Brain microvascular endothelial cell (primary cell): ENCODE measurements at regions not wholly inside any gene's neighbourhood (a gene's known extent, or its start where the extent isn't known, plus 50 kb on each side); places are given as distances from the start of the nearest gene placed in this dataset.

ENCODE experiments used
- DNase-seq: peaks from one replicate; pipeline ENCODE4 v3.0.0-alpha.2; 2020
- H3K27ac ChIP-seq: fragments of 250-450 bp; sonication (Bioruptor Pico); 2 replicates; pipeline ENCODE4 v1.5.1; 2020; ENCODE audit warnings: mild to moderate bottlenecking, moderate library complexity
- H3K27me3 ChIP-seq: fragments of 250-450 bp; sonication (Bioruptor Pico); replicated peaks from 2 replicates; pipeline ENCODE4 v1.5.1; 2020; ENCODE audit warnings: mild to moderate bottlenecking
- H3K36me3 ChIP-seq: fragments of 250-450 bp; sonication (Bioruptor Pico); replicated peaks from 2 replicates; pipeline ENCODE4 v1.5.1; 2020; ENCODE audit warnings: mild to moderate bottlenecking
- H3K4me3 ChIP-seq: 2 replicates; pipeline ENCODE4 v1.5.1; 2011; ENCODE audit warnings: low read depth, mild to moderate bottlenecking, control low read depth, low read length, moderate library complexity
- CTCF ChIP-seq: IDR thresholded peaks from 2 replicates; pipeline ENCODE4 v1.5.1; 2011; ENCODE audit warnings: low read depth, mild to moderate bottlenecking, moderate library complexity, low read length, control low read depth, inconsistent platforms; ENCODE audit errors: missing control alignments
- in situ Hi-C: cut with HindIII; loops from 2 replicates; pipeline ENCODE4 v1.10.0; 2017; ENCODE audit warnings: low sequenced_read_pairs, low pct_ligation_motif_present

- DNase-seq, result no peak
- H3K36me3 ChIP-seq, result no peaks in the 10 kb centered on the region
- no peak for TF ChIP-seq CTCF
- no peaks in the 10 kb centered on the region for H3K27me3 ChIP-seq
- H3K27ac ChIP-seq, result no peak overlapping the region
- no peak overlapping the region for H3K4me3 ChIP-seq
- in situ Hi-C loops, result no loop called here
Measured at GRCh38 chr14:59081720-59082119, 106.7 kb upstream of the DAAM1 start.

- H3K36me3 ChIP-seq, result no peaks in the 10 kb centered on the region
- H3K4me3 ChIP-seq, result no peak overlapping the region
- no peak overlapping the region for H3K27ac ChIP-seq
- no peak for TF ChIP-seq CTCF
- no peak for DNase-seq
- in situ Hi-C loops, result no loop called here
- no peaks in the 10 kb centered on the region for H3K27me3 ChIP-seq
Measured at GRCh38 chr14:59085207-59085739, 103.2 kb upstream of the DAAM1 start.

GRCh38 chr14:59086241-59086882 lies 102.1 kb upstream of the DAAM1 start:
- TF ChIP-seq CTCF, result no peak
- Histone ChIP-seq H3K36me3 (no peaks in the 10 kb centered on the region), H3K27ac (no peak overlapping the region), H3K4me3 (no peak overlapping the region), H3K27me3 (no peaks in the 10 kb centered on the region)
- DNase-seq, result peak; percentile 78
- in situ Hi-C loops, result no loop called here

- no peak for DNase-seq
- Histone ChIP-seq H3K27me3 (no peaks in the 10 kb centered on the region), H3K36me3 (no peaks in the 10 kb centered on the region), H3K27ac (no peak overlapping the region), H3K4me3 (no peak overlapping the region)
- no peak for TF ChIP-seq CTCF
- in situ Hi-C loops, result no loop called here
Measured at GRCh38 chr14:59087240-59087639, 101.2 kb upstream of the DAAM1 start.

GRCh38 chr14:59087711-59088110 lies 100.8 kb upstream of the DAAM1 start:
- no peak for DNase-seq
- Histone ChIP-seq H3K4me3 (no peak overlapping the region), H3K27ac (no peak overlapping the region), H3K27me3 (no peaks in the 10 kb centered on the region), H3K36me3 (no peaks in the 10 kb centered on the region)
- no peak for TF ChIP-seq CTCF
- in situ Hi-C loops, result no loop called here

- Histone ChIP-seq H3K27me3 (no peaks in the 10 kb centered on the region), H3K4me3 (no peak overlapping the region), H3K36me3 (no peaks in the 10 kb centered on the region), H3K27ac (no peak overlapping the region)
- in situ Hi-C loops, result no loop called here
- TF ChIP-seq CTCF, result no peak
- DNase-seq, result no peak
Measured at GRCh38 chr14:59090572-59090971, 97.9 kb upstream of the DAAM1 start.
